NCI-H69 (cell line): ENCODE measurements at regions not wholly inside any gene's neighbourhood (a gene's known extent, or its start where the extent isn't known, plus 50 kb on each side); places are given as distances from the start of the nearest gene placed in this dataset.
"Not testable (repeated sequence)": the region's sequence is repeated elsewhere in the genome, so short reads cannot be mapped to it uniquely, and the experiment has no call there.

ENCODE experiments used
- DNase-seq: peaks from one replicate; lab custom pipeline; 2025; lab: John Stamatoyannopoulos, UW

DNA sequence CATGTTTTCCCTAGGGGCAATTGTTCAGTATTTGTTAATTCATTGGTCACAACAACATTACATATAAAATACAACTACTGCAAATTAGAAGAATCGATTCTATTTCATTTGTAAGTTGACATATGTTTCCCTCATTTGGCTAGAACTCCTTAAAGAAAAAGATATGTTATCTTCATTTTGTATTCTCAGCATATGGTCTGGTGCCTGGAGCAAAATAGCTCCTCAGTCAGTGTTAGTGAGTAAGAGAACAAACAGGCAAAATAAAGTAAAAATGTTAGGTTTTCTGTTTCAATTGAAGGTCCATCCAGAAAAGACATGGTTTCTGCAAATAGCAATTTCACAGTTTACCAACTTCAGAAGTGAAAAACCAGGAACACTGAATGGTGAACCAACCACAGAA, 1343.1 kb downstream of the ROBO1 start:
- no peak for DNase-seq

DNA sequence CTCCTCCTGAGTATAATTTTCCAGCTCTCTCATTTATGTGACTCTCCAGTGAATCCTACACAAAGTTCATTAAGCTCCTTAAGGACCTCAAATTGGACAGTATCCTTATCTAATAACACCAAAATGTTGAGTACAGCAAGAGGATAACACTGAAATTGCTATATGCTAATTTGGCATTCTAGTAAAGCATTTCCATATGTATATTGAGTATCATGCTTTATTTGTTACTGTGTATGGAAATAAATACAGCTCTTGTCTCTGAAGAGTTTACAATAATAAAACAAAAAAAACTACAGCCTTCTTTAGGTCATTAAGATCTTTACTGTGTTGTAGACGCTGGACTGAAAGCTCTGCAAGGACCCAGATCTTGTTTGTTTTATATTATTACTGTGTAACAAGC, 1341.3 kb downstream of the ROBO1 start:
- no peak for DNase-seq

DNA sequence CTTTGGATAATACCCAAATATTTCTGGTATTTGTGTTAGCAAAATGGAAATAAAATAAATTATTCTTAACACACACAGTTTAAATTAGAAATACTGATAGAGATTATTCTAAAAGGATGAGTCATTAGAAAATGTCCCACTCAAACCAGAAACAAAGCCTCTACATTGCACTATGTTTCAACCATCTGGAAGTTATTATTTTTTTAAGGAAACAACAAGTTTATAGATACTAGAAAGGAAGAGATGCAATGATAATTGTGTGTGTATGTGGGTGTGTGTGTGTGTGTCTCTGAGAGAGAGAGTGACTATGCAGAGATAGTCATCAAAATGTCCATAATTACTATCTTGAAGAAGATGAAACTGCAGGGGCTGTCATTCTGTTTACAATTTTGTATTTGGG, 1340.5 kb downstream of the ROBO1 start:
- peak; percentile 3 for DNase-seq

DNA sequence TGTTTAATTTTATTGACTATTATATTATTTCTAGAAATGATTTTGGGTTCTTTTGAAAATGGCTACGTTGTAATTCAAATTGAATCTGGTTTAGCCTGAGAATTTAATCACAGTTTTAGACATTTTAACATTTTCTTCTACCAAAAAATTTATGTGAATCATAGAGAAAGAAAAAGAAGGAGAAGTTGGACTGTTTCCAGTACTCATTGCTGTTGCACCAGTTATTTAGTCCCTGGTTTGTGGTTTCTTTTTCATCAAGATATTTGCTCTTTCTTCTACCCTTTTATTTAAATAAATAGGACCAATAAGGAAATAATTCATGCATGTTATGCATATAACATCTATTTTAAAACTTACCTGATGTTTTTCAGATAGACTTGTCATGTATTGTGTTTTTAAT, 1337.1 kb downstream of the ROBO1 start:
- no peak for DNase-seq

DNA sequence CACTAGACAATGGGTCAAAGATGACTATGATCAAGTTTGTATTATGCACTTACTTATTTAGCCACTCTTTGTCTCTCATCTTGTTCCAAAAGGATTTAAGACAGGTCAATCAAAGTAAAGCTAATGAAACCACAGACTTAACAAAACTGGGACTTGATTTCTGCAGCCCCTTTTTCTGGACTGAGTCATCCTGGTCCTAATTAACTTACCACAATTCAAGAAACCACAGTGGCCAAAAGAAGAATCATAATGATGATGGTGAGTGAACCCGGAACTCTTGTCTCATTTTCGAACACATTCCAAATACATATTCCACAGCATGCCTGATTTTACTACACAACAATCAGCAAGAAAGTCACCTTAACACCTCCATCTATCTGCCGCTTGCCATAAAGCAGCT, 1333.0 kb downstream of the ROBO1 start:
- DNase-seq = no peak

DNA sequence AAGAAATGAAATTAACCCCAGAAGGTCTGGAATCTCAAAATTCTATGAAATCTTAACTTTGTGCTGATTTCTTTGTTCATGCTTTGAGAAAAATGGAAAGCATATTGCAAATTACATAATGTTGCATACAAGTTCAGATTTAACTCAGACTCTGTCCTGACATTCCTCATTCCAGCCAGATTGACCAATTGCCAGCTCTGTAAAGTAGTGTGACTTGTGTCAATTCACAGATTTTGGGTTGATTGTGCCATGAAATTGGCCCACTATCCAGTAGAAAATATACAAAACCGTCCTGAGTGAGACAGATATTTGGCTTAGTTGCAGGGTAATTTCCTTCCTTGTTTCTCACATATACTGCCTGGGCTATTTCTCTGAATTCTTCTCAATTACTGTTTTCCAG, 1312.6 kb downstream of the ROBO1 start:
- DNase-seq = no peak

DNA sequence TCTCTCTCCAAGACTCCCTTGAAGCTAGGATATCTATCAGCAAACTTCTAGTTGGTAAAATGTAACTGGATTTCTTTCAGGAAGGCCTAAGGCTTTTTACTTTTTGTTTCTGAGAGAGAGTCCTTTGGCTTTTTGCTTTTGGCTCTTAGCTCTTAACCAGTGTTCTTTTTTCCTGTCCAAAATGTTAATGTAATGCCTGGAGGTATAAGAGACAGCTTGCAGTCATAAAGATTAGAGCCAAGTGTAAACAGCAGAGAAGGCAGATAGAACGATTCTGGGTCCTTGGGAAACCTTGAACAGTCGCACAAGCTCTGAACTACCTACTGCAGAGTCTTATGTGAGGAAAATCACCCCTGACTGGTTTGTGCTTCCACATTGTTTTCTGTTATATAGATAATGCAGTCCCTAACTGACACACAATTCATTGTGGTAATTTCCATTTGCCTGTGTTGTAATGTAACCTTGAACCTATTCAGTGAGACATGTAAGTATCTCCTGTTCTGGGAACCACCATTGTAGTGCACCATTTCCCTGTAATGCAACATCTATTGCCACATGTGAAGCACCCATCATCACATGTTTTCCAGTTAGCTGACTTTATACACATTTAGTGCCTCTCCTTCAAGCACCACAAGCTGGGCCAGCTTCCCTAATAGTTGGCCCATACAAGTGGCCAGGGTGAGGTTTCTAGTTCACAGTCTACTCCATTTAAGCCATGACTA, 1311.9 kb downstream of the ROBO1 start:
- peak; percentile 2 for DNase-seq

DNA sequence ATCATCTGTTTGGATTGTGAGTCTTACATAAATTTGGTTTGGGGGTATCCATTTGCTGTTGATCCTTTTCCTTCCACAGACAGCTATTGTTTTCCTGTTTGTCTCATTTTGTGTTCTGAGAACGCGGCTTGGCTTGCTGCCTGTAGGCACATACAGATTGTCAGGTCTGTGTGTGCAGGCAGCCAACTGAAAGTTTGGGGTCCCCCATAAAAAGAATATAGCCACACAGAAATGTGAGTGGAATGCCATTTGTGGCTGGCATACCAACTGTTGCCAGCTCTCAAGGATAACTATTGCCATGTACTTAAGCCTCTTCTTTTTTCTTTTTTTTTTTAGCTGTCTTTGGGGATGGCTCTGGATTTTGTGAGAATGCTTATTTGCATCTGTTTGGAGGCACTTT, 1308.0 kb downstream of the ROBO1 start:
- no peak for DNase-seq

DNA sequence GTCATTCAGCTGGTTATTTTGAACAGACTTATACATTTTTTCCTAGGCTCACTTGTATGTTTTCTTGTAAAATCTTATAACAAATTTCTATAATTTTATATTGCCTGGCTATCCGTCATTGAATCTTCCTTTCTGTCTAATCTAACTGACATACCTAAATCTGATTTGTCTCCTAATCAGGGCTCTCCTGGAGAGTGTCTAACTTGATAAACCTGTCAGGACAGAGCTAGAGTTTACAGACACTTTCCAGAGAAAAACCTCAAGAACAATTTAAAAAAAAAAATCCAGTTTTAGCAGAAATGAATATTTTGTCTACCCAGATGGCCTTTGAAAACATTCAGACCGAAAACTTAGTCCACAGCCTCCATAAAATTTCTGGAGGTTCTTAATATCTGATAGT, 1305.8 kb downstream of the ROBO1 start:
- no peak for DNase-seq

DNA sequence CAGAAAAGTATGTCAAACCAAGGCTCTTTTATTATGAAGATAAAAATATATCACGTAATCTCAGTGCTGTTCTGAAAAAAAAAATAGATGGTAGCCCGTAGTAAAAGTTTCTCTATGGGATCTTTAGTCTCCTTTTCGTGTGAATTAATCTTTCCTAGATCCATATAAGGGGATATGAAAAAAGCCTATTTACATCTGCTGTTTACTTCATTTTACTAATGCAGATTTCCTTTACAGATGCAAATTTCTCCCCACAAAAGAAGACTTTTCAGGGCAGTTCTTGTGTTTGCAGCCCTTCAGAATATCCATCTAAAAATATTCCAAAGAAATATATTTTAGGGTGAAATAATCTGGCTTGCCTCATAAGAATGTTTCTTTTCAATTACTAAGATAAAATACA, 1291.7 kb downstream of the ROBO1 start:
- DNase-seq = no peak

DNA sequence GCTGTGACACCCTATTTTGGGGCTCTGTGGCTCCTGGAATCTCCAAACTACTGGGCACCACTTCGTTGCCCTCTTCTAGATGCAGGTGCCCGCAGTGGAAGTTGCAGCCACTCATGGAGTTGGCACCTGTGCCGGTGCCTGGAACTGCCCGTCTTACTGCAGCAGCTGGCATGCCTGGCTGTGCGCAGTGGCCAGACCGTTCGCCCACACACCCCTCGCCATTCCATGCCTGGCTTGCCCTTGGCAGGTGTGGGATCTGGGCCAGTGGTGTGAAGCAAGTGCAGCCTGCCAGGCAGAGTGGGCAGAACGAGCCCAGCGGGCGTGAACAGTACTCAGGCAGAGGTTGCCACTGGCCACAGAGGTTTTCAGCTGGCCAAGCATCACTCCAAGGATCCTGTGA, 1286.7 kb downstream of the ROBO1 start:
- DNase-seq = peak; percentile 51

DNA sequence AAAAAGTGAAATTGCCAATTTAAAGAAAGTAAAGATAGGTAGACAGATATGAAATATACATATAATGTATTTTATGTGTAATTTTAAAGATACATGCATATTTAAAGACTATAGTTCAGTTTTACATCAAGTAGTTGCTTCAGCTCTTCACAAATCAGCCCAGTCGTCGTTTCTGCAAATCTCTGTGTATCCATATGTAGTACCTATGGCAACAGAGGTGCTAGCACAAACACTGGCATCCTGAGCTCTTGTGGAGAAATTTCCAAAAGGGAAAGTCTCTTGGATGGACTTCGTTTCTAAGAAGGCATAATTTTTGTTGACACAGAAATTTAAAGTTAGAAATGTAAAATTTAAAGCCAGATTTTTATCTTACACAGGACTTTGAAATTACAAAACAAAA, 1284.7 kb downstream of the ROBO1 start:
- DNase-seq = peak; percentile 0

DNA sequence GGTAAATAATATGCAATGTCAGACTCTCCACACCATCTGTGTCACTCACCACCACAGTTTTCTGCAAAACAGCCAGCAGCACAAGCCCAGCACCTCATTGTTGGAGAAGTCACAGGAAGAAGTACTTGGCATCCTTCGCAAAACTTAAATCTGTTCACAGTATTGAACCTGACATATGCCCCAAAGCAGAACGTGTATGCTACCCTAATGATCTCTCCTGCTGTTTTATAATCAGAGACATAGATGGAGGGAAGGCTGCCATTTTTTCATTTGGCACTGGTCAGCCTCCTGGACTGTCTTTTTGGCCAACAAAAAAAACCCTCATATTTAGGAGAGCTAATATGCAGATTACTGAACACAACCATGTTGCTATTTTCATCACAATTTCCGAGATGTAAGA, 1272.9 kb downstream of the ROBO1 start:
- peak; percentile 88 for DNase-seq

DNA sequence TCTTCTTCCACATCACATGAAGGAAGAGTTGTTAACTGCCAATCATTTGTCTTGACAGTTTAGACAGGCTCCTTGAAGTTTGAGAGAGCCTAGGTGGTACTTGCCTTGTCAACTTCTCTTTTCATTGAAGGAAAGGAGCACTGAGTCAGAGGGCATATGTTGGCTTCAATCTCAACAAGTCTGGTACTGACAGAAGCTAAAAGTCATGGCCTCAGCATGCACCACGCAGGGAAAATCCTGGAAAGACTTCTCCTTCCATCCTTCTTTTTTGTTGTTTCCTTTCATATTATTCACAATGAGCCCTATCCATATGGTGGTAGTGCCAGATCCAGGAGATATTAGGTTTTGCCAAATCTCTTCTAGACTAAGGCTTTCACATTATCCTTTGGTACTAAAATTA, 1272.5 kb downstream of the ROBO1 start:
- DNase-seq = peak; percentile 31

DNA sequence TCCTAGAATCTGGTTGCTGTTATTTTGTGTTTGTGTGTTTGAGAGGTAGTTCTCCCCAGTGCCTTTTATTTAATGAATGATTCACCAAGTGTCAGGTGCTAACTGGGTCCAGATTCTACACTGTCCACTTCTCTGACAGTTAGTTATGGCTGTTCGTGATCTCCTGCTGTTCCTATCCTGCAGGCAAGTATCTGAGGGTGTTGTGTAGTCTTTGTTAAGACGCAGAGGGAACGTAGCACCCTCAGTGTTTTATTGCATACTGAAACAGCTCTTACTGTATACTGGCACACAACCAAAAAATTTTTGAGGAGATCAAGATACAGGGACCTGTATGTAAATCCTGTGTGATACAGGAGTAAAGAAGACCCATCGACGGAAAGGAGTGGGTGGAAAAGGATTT, 1271.3 kb downstream of the ROBO1 start:
- peak; percentile 92 for DNase-seq

DNA sequence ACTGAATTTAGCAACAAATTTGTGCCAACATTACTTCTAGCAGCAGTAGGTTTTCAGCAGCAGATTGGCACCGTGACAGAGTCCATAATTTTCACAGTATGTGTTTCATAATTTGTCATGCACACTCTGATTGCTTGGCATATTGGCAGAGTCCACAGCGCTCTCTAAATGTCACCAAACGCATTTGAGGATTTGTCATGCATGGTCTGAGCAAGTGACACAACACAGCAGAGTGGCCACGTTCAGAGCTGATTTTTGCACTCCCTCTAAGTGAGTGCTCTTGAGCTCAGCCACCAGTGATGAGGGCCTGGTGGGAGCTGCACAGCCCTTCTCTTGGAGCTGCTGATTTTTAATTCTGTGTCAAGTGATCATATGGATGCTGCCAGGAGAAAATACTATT, 1270.8 kb downstream of the ROBO1 start:
- DNase-seq = peak; percentile 91

DNA sequence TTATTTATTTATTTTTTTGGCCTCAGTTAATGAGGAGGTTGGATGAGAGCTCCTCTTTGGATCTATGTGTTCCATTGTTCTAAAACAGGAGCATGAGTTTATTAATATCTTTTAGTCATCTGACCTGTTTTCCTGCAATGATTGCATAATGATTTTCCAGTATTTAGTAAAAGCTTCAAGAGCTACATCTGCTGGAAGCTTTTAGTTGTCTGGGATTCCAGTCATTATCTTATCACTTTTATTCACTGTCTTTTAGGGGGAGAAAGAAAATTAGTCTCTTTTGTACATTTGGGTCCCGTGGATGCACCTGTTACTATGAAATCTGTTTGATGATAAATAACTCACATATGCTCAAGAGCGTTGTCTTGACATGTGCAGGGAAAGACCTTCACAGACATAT, 1270.0 kb downstream of the ROBO1 start:
- peak; percentile 85 for DNase-seq

DNA sequence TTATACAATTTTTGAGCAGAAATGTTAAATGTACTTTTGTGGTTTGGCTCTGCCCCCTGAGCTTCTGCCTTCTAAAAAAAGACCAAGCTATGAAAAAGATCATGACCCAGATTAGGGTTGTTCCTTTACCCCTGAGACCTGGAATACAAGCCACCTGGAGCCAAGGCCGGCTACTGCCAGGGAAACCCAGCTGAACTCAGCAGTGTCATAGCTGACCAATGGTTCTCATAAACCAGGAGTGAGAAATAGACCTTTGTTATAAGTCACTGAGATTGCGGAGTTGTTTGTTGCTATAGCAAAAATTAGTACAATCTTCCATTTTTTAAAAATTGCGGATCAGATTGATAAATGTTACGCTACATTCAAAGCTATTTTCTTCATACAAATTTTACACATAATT, 1261.7 kb downstream of the ROBO1 start:
- no peak for DNase-seq

DNA sequence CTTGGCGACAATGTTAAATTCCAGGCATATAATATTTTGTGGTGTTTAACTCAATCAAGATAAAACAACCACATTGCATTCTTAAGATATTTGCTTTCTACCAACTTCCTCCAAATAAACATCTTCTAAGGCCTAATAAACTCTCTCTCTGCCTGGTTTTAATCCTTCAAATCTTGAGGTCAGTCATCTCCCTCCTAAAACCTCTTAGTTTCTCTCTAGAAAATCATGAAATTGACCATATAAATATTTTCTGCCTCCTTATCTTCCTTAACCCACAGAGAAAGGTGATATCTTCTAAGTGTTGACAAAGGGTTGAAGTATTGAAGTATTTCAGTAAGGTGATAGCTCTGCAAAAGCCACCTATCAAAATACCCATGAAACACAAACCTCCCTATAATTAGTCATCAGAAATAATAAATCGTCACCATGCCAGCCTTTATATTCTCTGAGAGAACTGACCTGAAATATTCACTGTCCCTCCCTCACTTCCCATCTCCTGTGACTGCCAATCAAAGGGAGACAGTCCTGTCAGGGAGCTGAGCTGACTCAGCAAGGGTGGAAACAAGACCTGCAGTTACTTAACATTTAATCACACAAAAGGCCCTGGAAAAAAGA, 1261.1 kb downstream of the ROBO1 start:
- peak; percentile 14 for DNase-seq

DNA sequence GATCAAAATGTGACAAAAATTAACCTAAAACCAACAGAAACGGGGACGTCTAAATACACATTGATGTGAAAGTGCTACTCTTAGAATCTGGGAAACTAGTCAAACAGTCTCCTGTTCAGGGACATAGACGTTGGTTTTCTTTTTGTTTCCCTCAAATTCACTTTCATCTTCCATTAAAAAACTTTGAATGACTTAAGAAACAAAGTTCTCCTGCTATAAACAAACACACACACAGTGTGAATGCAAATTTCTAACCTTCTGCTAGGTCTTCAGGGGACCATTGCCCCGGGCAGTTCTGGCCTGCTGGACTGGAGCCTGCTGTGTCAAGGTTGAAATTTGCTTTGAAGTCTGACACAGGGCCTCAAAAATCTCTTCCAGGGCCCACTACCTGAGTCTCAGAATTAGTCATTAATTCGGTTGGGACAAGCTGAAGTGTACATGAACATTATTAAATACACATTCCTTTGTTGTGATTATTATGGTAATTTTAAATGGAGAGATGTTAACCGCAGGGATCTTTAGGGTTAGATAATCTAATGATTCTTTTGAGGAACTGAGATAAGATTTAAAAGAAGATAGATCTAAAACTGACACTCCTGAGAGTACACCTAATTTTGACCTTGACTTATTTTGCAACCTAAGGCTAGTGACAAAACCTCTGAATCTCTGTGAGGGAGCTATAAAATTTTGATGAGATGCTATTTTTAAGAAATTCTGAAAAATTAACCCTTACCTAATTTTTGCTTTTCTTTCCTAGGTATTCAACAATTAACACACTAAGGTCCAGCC, 1260.4 kb downstream of the ROBO1 start:
- DNase-seq = peak; percentile 40

DNA sequence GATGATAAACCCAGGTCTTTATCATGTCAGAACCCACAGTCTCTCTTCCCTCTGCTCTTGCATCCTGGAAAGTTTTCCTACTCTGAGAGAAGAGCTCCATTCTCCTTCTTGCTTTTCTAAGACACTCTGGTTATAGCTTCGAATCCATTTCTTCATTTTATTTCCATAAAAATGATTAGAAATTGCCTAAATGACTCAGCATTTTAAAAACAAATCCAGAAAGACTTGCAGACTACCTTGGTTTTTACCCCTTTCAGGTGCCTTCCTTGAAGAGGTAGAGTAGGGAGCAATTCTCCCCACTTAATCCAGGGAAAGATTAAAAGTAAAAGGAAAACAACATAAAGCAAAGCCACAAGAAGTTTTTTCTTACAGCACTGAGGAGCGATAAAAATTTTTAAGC, 1256.0 kb downstream of the ROBO1 start:
- DNase-seq = no peak

DNA sequence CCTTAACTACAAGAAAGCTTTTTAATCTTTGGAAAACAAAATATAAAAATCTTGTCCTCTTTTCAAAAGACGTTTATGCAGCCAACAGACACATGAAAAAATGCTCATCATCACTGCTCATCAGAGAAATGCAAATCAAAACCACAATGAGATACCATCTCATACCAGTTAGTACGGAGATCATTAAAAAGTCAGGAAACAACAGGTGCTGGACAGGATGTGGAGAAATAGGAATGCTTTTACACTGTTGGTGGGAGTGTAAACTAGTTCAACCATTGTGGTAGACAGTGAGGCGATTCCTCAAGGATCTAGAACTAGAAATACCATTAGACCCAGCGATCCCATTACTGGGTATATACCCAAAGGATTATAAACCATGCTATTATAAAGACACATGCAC, 1255.0 kb downstream of the ROBO1 start:
- DNase-seq = not testable (repeated sequence)

DNA sequence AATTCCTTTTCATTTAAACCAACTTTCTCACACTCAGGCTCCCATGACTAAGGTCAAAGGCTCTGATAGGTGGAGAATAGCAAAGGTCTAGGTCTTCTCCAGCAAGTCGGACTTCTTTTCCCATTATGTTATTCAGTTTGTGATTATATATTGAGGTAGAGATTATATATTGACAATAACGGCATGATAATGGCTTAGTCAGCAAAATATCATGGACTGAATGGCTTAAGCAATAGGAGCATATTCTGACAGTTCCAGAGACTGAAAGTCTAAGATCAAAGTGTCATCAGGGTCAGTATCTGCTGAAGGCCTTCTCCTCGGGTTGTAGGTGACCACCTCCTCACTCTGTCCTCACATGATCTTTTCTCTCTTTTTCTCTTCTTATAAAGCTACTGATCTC, 1251.4 kb downstream of the ROBO1 start:
- DNase-seq = no peak
